Panc1 (cell line): ENCODE measurements at regions not wholly inside any gene's neighbourhood (a gene's known extent, or its start where the extent isn't known, plus 50 kb on each side); places are given as distances from the start of the nearest gene placed in this dataset.

ENCODE experiments used
- ATAC-seq: fragments of 200-7000 bp; cut with Tn5 transposase; 2 replicates; pipeline ENCODE4 v1.9.1; 2020; ENCODE audit warnings: mild to moderate bottlenecking, moderate library complexity
- BruUV-seq: library from RNA; stranded (reverse); fragments of 400-500 nt; replicated peaks from 2 replicates; lab custom pipeline; 2021; lab: Mats Ljungman, UMichigan
- CTCF ChIA-PET: fragments of 300-600 bp; sonication (Branson Sonifier 250); formaldehyde crosslinking; loops from one replicate; lab custom pipeline; 2022; ENCODE audit warnings: antibody characterized with exemption; lab: Charles Lee
- POLR2A ChIA-PET: fragments of 300-600 bp; sonication (Branson Sonifier 250); formaldehyde crosslinking; loops from one replicate; lab custom pipeline; 2022; ENCODE audit warnings: antibody characterized with exemption; lab: Charles Lee
- DNase-seq: peaks from one replicate; pipeline ENCODE4 v3.0.0-alpha.2; 2010; ENCODE audit warnings: low read depth, low spot score
- H3K27ac ChIP-seq: 2 replicates; pipeline ENCODE4 v1.5.1; 2011; ENCODE audit warnings: mild to moderate bottlenecking, low read length, inconsistent platforms
- H3K27me3 ChIP-seq: fragments of 200-500 bp; sonication (Bioruptor generic); 2 replicates; pipeline ENCODE4 v1.6.0; 2014; ENCODE audit warnings: low read length, inconsistent platforms; ENCODE audit not compliant: control insufficient read depth, insufficient read depth
- H3K36me3 ChIP-seq: fragments of 200-500 bp; sonication (Bioruptor generic); 2 replicates; pipeline ENCODE4 v1.5.1; 2014; ENCODE audit warnings: inconsistent platforms, mild to moderate bottlenecking, low read length, moderate library complexity; ENCODE audit not compliant: control insufficient read depth, insufficient read depth
- H3K4me1 ChIP-seq: 2 replicates; pipeline ENCODE4 v1.5.1; 2011; ENCODE audit warnings: inconsistent platforms, mild to moderate bottlenecking, low read length, moderate library complexity; ENCODE audit not compliant: control insufficient read depth, insufficient read depth
- H3K4me3 ChIP-seq, 2 experiments: 2 replicates each; pipeline ENCODE4 v1.5.1; 2011 to 2012; ENCODE audit warnings: low read depth in 2 of 2, low read length in 2 of 2, mild to moderate bottlenecking in 2 of 2, inconsistent platforms in 1 of 2, moderate library complexity in 1 of 2
- H3K9me3 ChIP-seq: fragments of 200-500 bp; sonication (Bioruptor generic); 2 replicates; pipeline ENCODE4 v1.5.1; 2014; ENCODE audit warnings: low read depth, mild to moderate bottlenecking, inconsistent platforms, low read length, moderate library complexity; ENCODE audit not compliant: control insufficient read depth, insufficient read depth
- CTCF ChIP-seq: fragments of 450-650 bp; IDR thresholded peaks from 2 replicates; pipeline ENCODE4 v1.5.1; 2017; ENCODE audit warnings: mild to moderate bottlenecking
- POLR2AphosphoS5 ChIP-seq: IDR thresholded peaks from 2 replicates; pipeline ENCODE4 v1.6.1; 2012; ENCODE audit warnings: mild to moderate bottlenecking, low read depth, low read length, moderate library complexity
- REST ChIP-seq, 2 experiments: IDR thresholded peaks; 2 replicates each; pipeline ENCODE4 v1.6.1; 2011 to 2012; ENCODE audit warnings: low read depth in 2 of 2, control low read depth in 1 of 2, low read length in 1 of 2, mild to moderate bottlenecking in 1 of 2, moderate library complexity in 1 of 2; ENCODE audit not compliant: insufficient read depth in 1 of 2
- SIN3A ChIP-seq: IDR thresholded peaks from 2 replicates; pipeline ENCODE4 v1.6.1; 2012; ENCODE audit warnings: low read depth, mild to moderate bottlenecking, low read length, moderate library complexity, borderline replicate concordance; ENCODE audit not compliant: insufficient read depth
- TCF7L2 ChIP-seq: IDR thresholded peaks from 2 replicates; pipeline ENCODE4 v1.6.1; 2011; ENCODE audit warnings: mild to moderate bottlenecking, low read depth, low read length, inconsistent platforms
- in situ Hi-C: cut with HindIII; loops from 2 replicates; pipeline ENCODE4 v1.10.0; 2016; ENCODE audit warnings: low sequenced_read_pairs, low pct_unique_long_range_greater_than_20kb
- intact Hi-C: fragments of 100-400 bp; cut with micrococcal nuclease; formaldehyde crosslinking; loops from one replicate; pipeline ENCODE4 v1.10.0; 2022; ENCODE audit not compliant: unreplicated experiment

- intact Hi-C loops = no loop called here
- no peaks in the 10 kb centered on the region for H3K27me3 ChIP-seq
- no peaks in the 10 kb centered on the region for H3K4me1 ChIP-seq
- no peak for TF ChIP-seq CTCF
- TF ChIP-seq TCF7L2 = no peak
- no peak for TF ChIP-seq REST (IDR thresholded peaks at IDR 0.05; ENCODE audit: insufficient read depth in 1 of 2, low read depth in 2 of 2, low read length in 1 of 2)
- TF ChIP-seq POLR2AphosphoS5 = no peak
- TF ChIP-seq SIN3A = no peak
- in situ Hi-C loops = no loop called here
- H3K4me3 ChIP-seq = no peak overlapping the region
- ChIA-PET POLR2A (no interaction called here), CTCF (no interaction called here)
- DNase-seq (no peak), ATAC-seq (no peak)
- no peak overlapping the region for H3K27ac ChIP-seq
- BruUV-seq = no TSS peak
- H3K36me3 ChIP-seq = no peaks in the 10 kb centered on the region
- H3K9me3 ChIP-seq = no peaks in the 10 kb centered on the region
Measured at GRCh38 chr12:41869432-41869831, 275.2 kb downstream of the GXYLT1 start.

GRCh38 chr12:41866878-41867430 is 277.7 kb downstream of the GXYLT1 start:
- CTCF ChIA-PET = no interaction called here
- Histone ChIP-seq H3K4me3 (no peak overlapping the region), H3K27me3 (no peaks in the 10 kb centered on the region), H3K9me3 (no peaks in the 10 kb centered on the region), H3K27ac (no peak overlapping the region), H3K4me1 (no peaks in the 10 kb centered on the region), H3K36me3 (no peaks in the 10 kb centered on the region)
- intact Hi-C loops (no loop called here), in situ Hi-C loops (no loop called here)
- TF ChIP-seq CTCF = no peak
- no peak for TF ChIP-seq TCF7L2
- TF ChIP-seq REST (IDR thresholded peaks at IDR 0.05; ENCODE audit: insufficient read depth in 1 of 2, low read depth in 2 of 2, low read length in 1 of 2) = no peak
- no peak for TF ChIP-seq SIN3A
- no peak for TF ChIP-seq POLR2AphosphoS5
- ATAC-seq (no peak), DNase-seq (no peak)
- POLR2A ChIA-PET = no interaction called here
- no TSS peak for BruUV-seq
